H9 (cell line): ENCODE measurements at regions not wholly inside any gene's neighbourhood (a gene's known extent, or its start where the extent isn't known, plus 50 kb on each side); places are given as distances from the start of the nearest gene placed in this dataset.

Source experiments
- DNase-seq: peaks from one replicate; pipeline ENCODE4 v3.0.0-alpha.2; 2017
- H2AFZ ChIP-seq: one replicate; pipeline ENCODE4 v1.6.1; 2013; ENCODE audit warnings: mild to moderate bottlenecking, low read length, control low read depth, moderate library complexity
- H2AK5ac ChIP-seq: 2 replicates; pipeline ENCODE4 v1.6.1; 2013; ENCODE audit warnings: low read length, control low read depth, mixed read lengths; ENCODE audit not compliant: insufficient read length
- H2BK120ac ChIP-seq: one replicate; pipeline ENCODE4 v1.6.1; 2013; ENCODE audit warnings: low read depth, mild to moderate bottlenecking, low read length, control low read depth, inconsistent platforms; ENCODE audit not compliant: poor library complexity, severe bottlenecking
- H2BK12ac ChIP-seq: 2 replicates; pipeline ENCODE4 v1.6.1; 2013; ENCODE audit warnings: low read length, control low read depth, mixed read lengths, low read depth; ENCODE audit not compliant: insufficient read length
- H2BK15ac ChIP-seq: 2 replicates; pipeline ENCODE4 v1.6.1; 2013; ENCODE audit warnings: low read depth, low read length, control low read depth
- H2BK20ac ChIP-seq: one replicate; pipeline ENCODE4 v1.6.1; 2013; ENCODE audit warnings: low read depth, mild to moderate bottlenecking, low read length, control low read depth, inconsistent platforms; ENCODE audit not compliant: poor library complexity, severe bottlenecking
- H2BK5ac ChIP-seq: 2 replicates; pipeline ENCODE4 v1.6.1; 2013; ENCODE audit warnings: low read length, control low read depth, mixed read lengths; ENCODE audit not compliant: insufficient read length
- H3K14ac ChIP-seq: 2 replicates; pipeline ENCODE4 v1.6.1; 2013; ENCODE audit warnings: low read length, control low read depth; ENCODE audit not compliant: insufficient read depth
- H3K18ac ChIP-seq: 2 replicates; pipeline ENCODE4 v1.6.1; 2013; ENCODE audit warnings: low read depth, mild to moderate bottlenecking, mixed read lengths, low read length, control low read depth; ENCODE audit not compliant: insufficient read length
- H3K23ac ChIP-seq: 2 replicates; pipeline ENCODE4 v1.6.1; 2013; ENCODE audit warnings: low read length, control low read depth, mixed read lengths, low read depth; ENCODE audit not compliant: insufficient read length
- H3K23me2 ChIP-seq: 2 replicates; pipeline ENCODE4 v1.6.1; 2013; ENCODE audit warnings: low read depth, mild to moderate bottlenecking, mixed read lengths, low read length, control low read depth; ENCODE audit not compliant: insufficient read length, poor library complexity, severe bottlenecking
- H3K27ac ChIP-seq: 2 replicates; pipeline ENCODE4 v1.5.1; 2013; ENCODE audit warnings: low read length, control low read depth, mixed read lengths, low read depth; ENCODE audit not compliant: insufficient read length
- H3K27me3 ChIP-seq: 2 replicates; pipeline ENCODE4 v1.6.1; 2013; ENCODE audit warnings: low read length, control low read depth, inconsistent platforms; ENCODE audit not compliant: insufficient read depth
- H3K4ac ChIP-seq: 2 replicates; pipeline ENCODE4 v1.6.1; 2013; ENCODE audit warnings: low read depth, mild to moderate bottlenecking, control low read depth, inconsistent platforms, low read length, moderate library complexity
- H3K4me1 ChIP-seq: 2 replicates; pipeline ENCODE4 v1.6.1; 2013; ENCODE audit warnings: low read length, control low read depth, inconsistent platforms; ENCODE audit not compliant: insufficient read depth
- H3K4me2 ChIP-seq: 2 replicates; pipeline ENCODE4 v1.6.1; 2013; ENCODE audit warnings: low read length, control low read depth, mixed read lengths; ENCODE audit not compliant: insufficient read length, insufficient read depth
- H3K56ac ChIP-seq: 2 replicates; pipeline ENCODE4 v1.6.1; 2013; ENCODE audit warnings: low read depth, mild to moderate bottlenecking, mixed read lengths, low read length, control low read depth; ENCODE audit not compliant: insufficient read length
- H3K79me1 ChIP-seq: 2 replicates; pipeline ENCODE4 v1.6.1; 2013; ENCODE audit warnings: low read depth, mild to moderate bottlenecking, moderate library complexity, low read length, control low read depth, inconsistent platforms; ENCODE audit not compliant: insufficient read depth, poor library complexity, severe bottlenecking
- H3K79me2 ChIP-seq: 2 replicates; pipeline ENCODE4 v1.6.1; 2013; ENCODE audit warnings: low read length, control low read depth, inconsistent platforms; ENCODE audit not compliant: insufficient read depth
- H3K9ac ChIP-seq: 2 replicates; pipeline ENCODE4 v1.6.1; 2013; ENCODE audit warnings: low read length, control low read depth, mixed read lengths; ENCODE audit not compliant: insufficient read length; ENCODE audit errors: extremely low read depth
- H3K9me3 ChIP-seq: one replicate; pipeline ENCODE4 v1.6.1; 2013; ENCODE audit warnings: low read depth, low read length, inconsistent platforms; ENCODE audit not compliant: control insufficient read depth
- H3T11ph ChIP-seq: one replicate; pipeline ENCODE4 v1.6.1; 2013; ENCODE audit warnings: mild to moderate bottlenecking, low read length, control low read depth, inconsistent platforms
- H4K20me1 ChIP-seq: one replicate; pipeline ENCODE4 v1.6.1; 2013; ENCODE audit not compliant: control insufficient read depth, insufficient read length, insufficient read depth
- H4K5ac ChIP-seq: 2 replicates; pipeline ENCODE4 v1.6.1; 2013; ENCODE audit warnings: low read depth, mild to moderate bottlenecking, mixed read lengths, low read length, control low read depth; ENCODE audit not compliant: insufficient read length
- H4K8ac ChIP-seq: replicated peaks from 2 replicates; pipeline ENCODE4 v1.6.1; 2013; ENCODE audit warnings: low read length, control low read depth, mixed read lengths, low read depth; ENCODE audit not compliant: insufficient read length
- H4K91ac ChIP-seq: 2 replicates; pipeline ENCODE4 v1.6.1; 2013; ENCODE audit warnings: low read depth, mild to moderate bottlenecking, moderate library complexity, mixed read lengths, low read length, control low read depth; ENCODE audit not compliant: insufficient read length
- H3K27ac Mint-ChIP-seq, 3 experiments: 2 replicates in 2 of 3; 3 replicates in 1 of 3; pipeline ENCODE4 v1.8.0; 2020 to 2021; ENCODE audit warnings: mixed read lengths in 3 of 3, mild to moderate bottlenecking in 1 of 3, moderate library complexity in 1 of 3
- H3K27me3 Mint-ChIP-seq: 2 replicates; pipeline ENCODE4 v1.8.0; 2021; ENCODE audit warnings: low read depth, mild to moderate bottlenecking, moderate library complexity, mixed read lengths
- H3K36me3 Mint-ChIP-seq, 3 experiments: 2 replicates in 2 of 3; 3 replicates in 1 of 3; pipeline ENCODE4 v1.8.0; 2020 to 2021; ENCODE audit warnings: low read depth in 3 of 3, mixed read lengths in 3 of 3; ENCODE audit not compliant: insufficient read depth in 1 of 3
- H3K4me1 Mint-ChIP-seq, 2 experiments: 2 replicates each; pipeline ENCODE4 v1.8.0; 2020; ENCODE audit warnings: mixed read lengths in 2 of 2
- H3K4me3 Mint-ChIP-seq, 2 experiments: 2 replicates in 1 of 2; 3 replicates in 1 of 2; pipeline ENCODE4 v1.8.0; 2020 to 2021; ENCODE audit warnings: mild to moderate bottlenecking in 2 of 2, mixed read lengths in 2 of 2, moderate library complexity in 1 of 2
- H3K9me3 Mint-ChIP-seq, 2 experiments: 2 replicates in 1 of 2; 3 replicates in 1 of 2; pipeline ENCODE4 v1.8.0; 2020; ENCODE audit warnings: mild to moderate bottlenecking in 2 of 2, mixed read lengths in 2 of 2, moderate library complexity in 1 of 2
- whole genome bisulfite sequencing: extraction: QIAGEN DNeasy Blood & Tissue Kit; methylation state at CpG from one replicate; pipeline ENCODE4 v1.1.7; 2013; ENCODE audit warnings: missing lambda C conversion rate, low lambda C conversion rate, mixed read lengths; ENCODE audit not compliant: insufficient read length; ENCODE audit errors: extremely low coverage; 5-methylcytosine and 5-hydroxymethylcytosine counted together
- TF ChIP-seq, protein P1 (sequence below): fragments of 200-600 bp; sonication (generic); conservative IDR thresholded peaks from 3 replicates; pipeline ENCODE4 v1.8.0; 2021; ENCODE audit warnings: antibody characterized with exemption, mild to moderate bottlenecking

GRCh38 chr20:50442512-50442911, 67.7 kb upstream of the PTPN1 start:
- Histone ChIP-seq H2AK5ac (no peak overlapping the region), H3K9me3 (no peaks in the 10 kb centered on the region), H2BK20ac (no peak overlapping the region), H2BK12ac (no peak overlapping the region), H3K79me1 (no peaks in the 10 kb centered on the region), H4K91ac (no peak overlapping the region), H4K5ac (no peak overlapping the region), H4K20me1 (no peaks in the 10 kb centered on the region), H3K27ac (no peak overlapping the region), H3K56ac (no peak overlapping the region), H3K4me1 (no peaks in the 10 kb centered on the region), H3K4me2 (no peak overlapping the region), H3K18ac (no peak overlapping the region), H3K27me3 (no peaks in the 10 kb centered on the region), H3K14ac (no peak overlapping the region), H2BK5ac (no peak overlapping the region), H2AFZ (no peak overlapping the region), H3K9ac (no peak overlapping the region), H3K4ac (no peak overlapping the region), H2BK120ac (no peak overlapping the region), H3K79me2 (no peaks in the 10 kb centered on the region), H4K8ac (no peak overlapping the region), H3K23ac (no peak overlapping the region), H2BK15ac (no peak overlapping the region), H3T11ph (no peak overlapping the region), H3K23me2 (no peaks in the 10 kb centered on the region)
- peaks cover 4% of the 10 kb centered on the region in 2 experiments; a peak in 2 of 4 replicates for H3K4me1 Mint-ChIP-seq
- no peaks in the 10 kb centered on the region for H3K36me3 Mint-ChIP-seq
- TF ChIP-seq, protein P1, sequence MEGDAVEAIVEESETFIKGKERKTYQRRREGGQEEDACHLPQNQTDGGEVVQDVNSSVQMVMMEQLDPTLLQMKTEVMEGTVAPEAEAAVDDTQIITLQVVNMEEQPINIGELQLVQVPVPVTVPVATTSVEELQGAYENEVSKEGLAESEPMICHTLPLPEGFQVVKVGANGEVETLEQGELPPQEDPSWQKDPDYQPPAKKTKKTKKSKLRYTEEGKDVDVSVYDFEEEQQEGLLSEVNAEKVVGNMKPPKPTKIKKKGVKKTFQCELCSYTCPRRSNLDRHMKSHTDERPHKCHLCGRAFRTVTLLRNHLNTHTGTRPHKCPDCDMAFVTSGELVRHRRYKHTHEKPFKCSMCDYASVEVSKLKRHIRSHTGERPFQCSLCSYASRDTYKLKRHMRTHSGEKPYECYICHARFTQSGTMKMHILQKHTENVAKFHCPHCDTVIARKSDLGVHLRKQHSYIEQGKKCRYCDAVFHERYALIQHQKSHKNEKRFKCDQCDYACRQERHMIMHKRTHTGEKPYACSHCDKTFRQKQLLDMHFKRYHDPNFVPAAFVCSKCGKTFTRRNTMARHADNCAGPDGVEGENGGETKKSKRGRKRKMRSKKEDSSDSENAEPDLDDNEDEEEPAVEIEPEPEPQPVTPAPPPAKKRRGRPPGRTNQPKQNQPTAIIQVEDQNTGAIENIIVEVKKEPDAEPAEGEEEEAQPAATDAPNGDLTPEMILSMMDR: no peak
- H3K4me3 Mint-ChIP-seq: no peak overlapping the region
- no peak for DNase-seq
- no peaks in the 10 kb centered on the region for H3K27me3 Mint-ChIP-seq
- peaks cover 0 to 4% of the 10 kb centered on the region in 2 experiments; a peak in 1 of 5 replicates for H3K9me3 Mint-ChIP-seq
- peak overlapping the region in 1 of 3 experiments; percentile 20; a peak in 1 of 7 replicates for H3K27ac Mint-ChIP-seq
- no CpG with 5 or more reads among the region's 4 CpGs for WGBS
